H1 (cell line): ENCODE measurements at regions not wholly inside any gene's neighbourhood (a gene's known extent, or its start where the extent isn't known, plus 50 kb on each side); places are given as distances from the start of the nearest gene placed in this dataset.

Source experiments
- CTCF ChIA-PET: fragments of 300-600 bp; sonication (Branson Sonifier 250); formaldehyde crosslinking; loops from one replicate; lab custom pipeline; 2021; ENCODE audit not compliant: partially characterized antibody; lab: Charles Lee
- POLR2A ChIA-PET: fragments of 300-600 bp; sonication (Branson Sonifier 250); formaldehyde crosslinking; loops from one replicate; lab custom pipeline; 2021; ENCODE audit warnings: inconsistent platforms; ENCODE audit not compliant: partially characterized antibody; lab: Charles Lee
- DNase-seq, 2 experiments: peaks; one replicate each; pipeline versions ENCODE4 v3.0.0 to v3.0.0-alpha.2; 2010 to 2022; ENCODE audit warnings: low spot score in 2 of 2, low read depth in 1 of 2, mixed read lengths in 1 of 2
- FAIRE-seq: peaks from 2 replicates; lab custom pipeline; 2011; peaks lifted over from hg19 to GRCh38; lab: Jason Lieb, UNC
- H2AFZ ChIP-seq: 2 replicates; pipeline ENCODE4 v1.8.1; 2012; ENCODE audit warnings: low read length, inconsistent platforms
- H2AK5ac ChIP-seq: 2 replicates; pipeline ENCODE4 v1.6.1; 2013; ENCODE audit warnings: low read depth, low read length
- H2BK120ac ChIP-seq: replicated peaks from 2 replicates; pipeline ENCODE3; 2013; ENCODE audit warnings: low read depth, low read length, inconsistent platforms
- H2BK12ac ChIP-seq: 2 replicates; pipeline ENCODE4 v1.6.1; 2013; ENCODE audit warnings: low read depth, low read length
- H2BK15ac ChIP-seq: 2 replicates; pipeline ENCODE4 v1.6.1; 2013; ENCODE audit warnings: low read length
- H2BK20ac ChIP-seq: 2 replicates; pipeline ENCODE4 v1.6.1; 2013; ENCODE audit warnings: low read length
- H2BK5ac ChIP-seq: 2 replicates; pipeline ENCODE4 v1.6.1; 2013; ENCODE audit warnings: low read depth, low read length
- H3K14ac ChIP-seq: 2 replicates; pipeline ENCODE4 v1.6.1; 2013; ENCODE audit warnings: inconsistent platforms; ENCODE audit not compliant: insufficient read length
- H3K18ac ChIP-seq: 2 replicates; pipeline ENCODE4 v1.6.1; 2013; ENCODE audit warnings: low read length; ENCODE audit errors: extremely low read depth
- H3K23ac ChIP-seq: 2 replicates; pipeline ENCODE4 v1.6.1; 2013; ENCODE audit warnings: inconsistent platforms; ENCODE audit not compliant: insufficient read length
- H3K23me2 ChIP-seq: 2 replicates; pipeline ENCODE4 v1.6.1; 2013; ENCODE audit warnings: low read depth, low read length
- H3K27ac ChIP-seq: 2 replicates; pipeline ENCODE4 v1.6.1; 2011; ENCODE audit warnings: low read depth, low read length, inconsistent platforms
- H3K27me3 ChIP-seq, 4 experiments: replicated peaks in 1 of 4; 1 replicate in 1 of 4; 2 replicates in 3 of 4; pipeline versions ENCODE4 v1.6.1 to v1.8.1; 2011 to 2013; ENCODE audit warnings: low read length in 3 of 4, mild to moderate bottlenecking in 3 of 4, inconsistent platforms in 2 of 4, mixed read lengths in 2 of 4, moderate library complexity in 1 of 4; ENCODE audit not compliant: control insufficient read depth in 3 of 4, insufficient read depth in 3 of 4; ENCODE audit errors: extremely low read depth in 1 of 4
- H3K36me3 ChIP-seq, 4 experiments: 2 replicates each; pipeline versions ENCODE4 v1.6.1 to v1.8.1; 2011 to 2013; ENCODE audit warnings: mild to moderate bottlenecking in 4 of 4, low read length in 3 of 4, moderate library complexity in 2 of 4, control low read depth in 1 of 4, inconsistent platforms in 1 of 4; ENCODE audit not compliant: insufficient read depth in 4 of 4, control insufficient read depth in 2 of 4
- H3K4ac ChIP-seq: replicated peaks from 2 replicates; pipeline ENCODE3; 2013; ENCODE audit warnings: low read length, low read depth, mixed read lengths, inconsistent platforms; ENCODE audit not compliant: insufficient read length
- H3K4me1 ChIP-seq, 4 experiments: replicated peaks in 1 of 4; 1 replicate in 1 of 4; 2 replicates in 3 of 4; pipeline versions ENCODE4 v1.6.1 to v1.8.1; 2011 to 2013; ENCODE audit warnings: low read length in 3 of 4, inconsistent platforms in 2 of 4, mixed read lengths in 1 of 4; ENCODE audit not compliant: insufficient read depth in 4 of 4, control insufficient read depth in 3 of 4
- H3K4me2 ChIP-seq, 2 experiments: 2 replicates each; pipeline versions ENCODE4 v1.6.1 to v1.8.1; 2011 to 2013; ENCODE audit warnings: low read depth in 2 of 2, low read length in 2 of 2, control low read depth in 1 of 2, inconsistent platforms in 1 of 2, mild to moderate bottlenecking in 1 of 2; ENCODE audit not compliant: insufficient read depth in 1 of 2
- H3K4me3 ChIP-seq, 4 experiments: fragments of 200-600, 300-600 bp in 1 of 4; sonication (generic), shearing (Covaris generic), sonication (Bioruptor Twin) in 1 of 4; 2 replicates each; pipeline versions ENCODE4 v1.5.1 to v1.8.1; 2011 to 2016; ENCODE audit warnings: low read length in 4 of 4, low read depth in 3 of 4, control low read depth in 2 of 4, inconsistent platforms in 2 of 4, mild to moderate bottlenecking in 2 of 4, mixed read lengths in 1 of 4, moderate library complexity in 1 of 4; ENCODE audit not compliant: insufficient read depth in 2 of 4; ENCODE audit errors: extremely low read depth in 1 of 4
- H3K56ac ChIP-seq: replicated peaks from 2 replicates; pipeline ENCODE3; 2013; ENCODE audit warnings: low read depth, mild to moderate bottlenecking, mixed read lengths, low read length, inconsistent platforms; ENCODE audit not compliant: insufficient read length
- H3K79me1 ChIP-seq: 2 replicates; pipeline ENCODE4 v1.6.1; 2013; ENCODE audit warnings: low read depth, low read length, control low read depth
- H3K79me2 ChIP-seq, 2 experiments: 2 replicates each; pipeline versions ENCODE4 v1.6.1 to v1.8.1; 2012 to 2013; ENCODE audit warnings: low read length in 2 of 2, mild to moderate bottlenecking in 2 of 2, inconsistent platforms in 1 of 2; ENCODE audit not compliant: insufficient read depth in 2 of 2, control insufficient read depth in 1 of 2
- H3K9ac ChIP-seq, 4 experiments: replicated peaks in 1 of 4; 1 replicate in 1 of 4; 2 replicates in 3 of 4; pipeline versions ENCODE4 v1.6.1 to v1.8.1; 2011 to 2013; ENCODE audit warnings: low read depth in 3 of 4, low read length in 3 of 4, control low read depth in 2 of 4, mild to moderate bottlenecking in 2 of 4, moderate library complexity in 2 of 4, inconsistent platforms in 1 of 4; ENCODE audit errors: extremely low read depth in 1 of 4
- H3K9me3 ChIP-seq, 2 experiments: 2 replicates each; pipeline versions ENCODE4 v1.6.1 to v1.8.1; 2012 to 2013; ENCODE audit warnings: mild to moderate bottlenecking in 2 of 2, moderate library complexity in 2 of 2, control low read depth in 1 of 2, inconsistent platforms in 1 of 2, low read depth in 1 of 2, low read length in 1 of 2, mixed read lengths in 1 of 2; ENCODE audit not compliant: insufficient read depth in 2 of 2
- H4K20me1 ChIP-seq, 2 experiments: replicated peaks in 1 of 2; 2 replicates each; pipeline versions ENCODE3 to v1.8.1; 2011 to 2013; ENCODE audit warnings: inconsistent platforms in 2 of 2, low read length in 2 of 2, mild to moderate bottlenecking in 1 of 2; ENCODE audit not compliant: insufficient read depth in 2 of 2, control insufficient read depth in 1 of 2
- H4K5ac ChIP-seq: 2 replicates; pipeline ENCODE4 v1.6.1; 2013; ENCODE audit warnings: low read length, low read depth, mixed read lengths, inconsistent platforms; ENCODE audit not compliant: insufficient read length
- H4K8ac ChIP-seq: 2 replicates; pipeline ENCODE4 v1.8.0; 2013; ENCODE audit warnings: mild to moderate bottlenecking, moderate library complexity, low read length, inconsistent platforms; ENCODE audit not compliant: insufficient read depth; ENCODE audit errors: extremely low read depth
- H4K91ac ChIP-seq: replicated peaks from 2 replicates; pipeline ENCODE3; 2013; ENCODE audit warnings: low read length, mixed read lengths, inconsistent platforms; ENCODE audit not compliant: insufficient read length
- BACH1 ChIP-seq: IDR thresholded peaks from 2 replicates; pipeline ENCODE4 v1.6.1; 2012; ENCODE audit warnings: low read length, improper control_type of control experiment
- CREB1 ChIP-seq: IDR thresholded peaks from 2 replicates; pipeline ENCODE4 v1.6.1; 2012; ENCODE audit warnings: inconsistent platforms
- EGR1 ChIP-seq: IDR thresholded peaks from 2 replicates; pipeline ENCODE4 v1.6.1; 2011; ENCODE audit warnings: low read depth, low read length, borderline replicate concordance
- FOSL1 ChIP-seq: IDR thresholded peaks from 2 replicates; pipeline ENCODE4 v1.6.1; 2011; ENCODE audit warnings: mild to moderate bottlenecking, low read depth, low read length, moderate library complexity; ENCODE audit not compliant: insufficient read depth
- NANOG ChIP-seq: IDR thresholded peaks from 2 replicates; pipeline ENCODE4 v1.6.1; 2011; ENCODE audit warnings: low read length, low read depth, mild to moderate bottlenecking, inconsistent platforms; ENCODE audit not compliant: insufficient read depth, poor library complexity, severe bottlenecking
- RBBP5 ChIP-seq: IDR thresholded peaks from 2 replicates; pipeline ENCODE4 v1.7.1; 2012; ENCODE audit warnings: low read depth, mild to moderate bottlenecking, inconsistent platforms, low read length, moderate library complexity, borderline replicate concordance
- RNF2 ChIP-seq: fragments of 200-900, 300-1000 bp; sonication (generic); IDR thresholded peaks from 2 replicates; pipeline ENCODE4 v1.7.1; 2016; ENCODE audit warnings: borderline replicate concordance, low read depth, mild to moderate bottlenecking, antibody characterized with exemption, low read length; ENCODE audit not compliant: poor library complexity, severe bottlenecking; ENCODE audit errors: missing control alignments
- SP4 ChIP-seq: IDR thresholded peaks from 2 replicates; pipeline ENCODE4 v1.6.1; 2012; ENCODE audit warnings: low read length, inconsistent platforms
- SRF ChIP-seq: IDR thresholded peaks from 2 replicates; pipeline ENCODE4 v1.6.1; 2011; ENCODE audit warnings: mild to moderate bottlenecking, low read depth, low read length, moderate library complexity
- TCF12 ChIP-seq: IDR thresholded peaks from 2 replicates; pipeline ENCODE4 v1.6.1; 2011; ENCODE audit warnings: low read depth, mild to moderate bottlenecking, low read length
- ZNF274 ChIP-seq: IDR thresholded peaks from 2 replicates; pipeline ENCODE4 v1.7.0; 2012; ENCODE audit warnings: low read length, borderline replicate concordance; ENCODE audit errors: extremely low read depth
- WGBS, 2 experiments: shearing (Covaris generic) in 1 of 2; methylation state at CpG; one replicate each; pipeline versions ENCODE4 v1.1.6 to v1.1.7; 2013 to 2015; ENCODE audit warnings: low lambda C conversion rate in 2 of 2, mixed read lengths in 2 of 2, inconsistent platforms in 1 of 2, low coverage in 1 of 2, missing lambda C conversion rate in 1 of 2; ENCODE audit not compliant: insufficient replicate concordance in 2 of 2, insufficient coverage in 1 of 2, insufficient read length in 1 of 2; ENCODE audit errors: extremely low coverage in 1 of 2, missing lambda C conversion rate in 1 of 2; 5-methylcytosine and 5-hydroxymethylcytosine counted together
- TF ChIP-seq, protein P1 (sequence below): IDR thresholded peaks from 2 replicates; pipeline ENCODE4 v1.6.1; 2011; ENCODE audit warnings: low read length, improper control_type of control experiment
- TF ChIP-seq, protein P2 (sequence below): IDR thresholded peaks from 2 replicates; pipeline ENCODE4 v1.6.1; 2011; ENCODE audit warnings: low read depth, mild to moderate bottlenecking, low read length; ENCODE audit not compliant: insufficient read depth

DNA sequence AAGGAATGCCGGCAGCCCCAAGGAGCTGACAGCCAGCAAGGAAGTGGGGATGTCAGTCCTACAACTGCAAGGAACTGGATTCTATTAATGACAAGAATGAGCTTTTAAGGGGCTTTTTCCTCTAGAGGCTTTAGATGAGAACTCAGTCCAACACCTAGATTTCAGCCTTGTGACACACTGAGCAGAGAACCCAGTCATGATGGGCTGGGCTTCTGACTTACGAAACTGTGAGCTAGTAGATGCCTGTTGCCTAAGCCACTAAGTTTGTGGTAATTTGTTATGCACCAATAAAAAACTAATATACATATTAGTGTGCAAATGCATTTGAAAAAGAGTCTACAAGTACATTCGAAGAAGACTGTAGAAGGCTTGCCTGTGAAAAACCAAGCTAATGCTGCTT is 263.3 kb downstream of the SOX4 start:
- ChIA-PET CTCF (interaction anchor here (0.6 to 1.4 kb wide), 3 partner anchors 9 to 101 kb away, joined by 4 to 5 read pairs (median 4); no protein-coding TSS in a partner anchor), POLR2A (interaction anchor here (1.2 kb wide), 2 partner anchors 45 to 262 kb away, joined by 3 to 4 read pairs; no protein-coding TSS in a partner anchor)
- Histone ChIP-seq H4K20me1 (peaks cover 0 to 4% of the 10 kb centered on the region in 2 experiments), H3K4ac (no peak overlapping the region), H3K9ac (no peak overlapping the region), H2AK5ac (no peak overlapping the region), H4K8ac (no peak overlapping the region), H3K36me3 (peaks cover 0 to 2% (median 0%) of the 10 kb centered on the region in 4 experiments; a peak in 1 of 8 replicates), H2BK5ac (no peak overlapping the region), H3K4me2 (no peak overlapping the region), H3K56ac (no peak overlapping the region), H2BK15ac (no peak overlapping the region), H3K23me2 (no peaks in the 10 kb centered on the region), H3K27ac (no peak overlapping the region), H3K79me1 (peaks cover 3% of the 10 kb centered on the region; the same call in 1 of the 2 replicates), H3K9me3 (no peaks in the 10 kb centered on the region), H3K23ac (no peak overlapping the region), H3K79me2 (peaks cover 0 to 73% of the 10 kb centered on the region in 2 experiments; a peak in 3 of 4 replicates), H3K4me3 (no peak overlapping the region), H4K91ac (no peak overlapping the region), H3K4me1 (no peaks in the 10 kb centered on the region), H3K27me3 (no peaks in the 10 kb centered on the region), H3K18ac (no peak overlapping the region), H2BK120ac (no peak overlapping the region), H4K5ac (no peak overlapping the region), H2AFZ (no peak overlapping the region), H3K14ac (no peak overlapping the region), H2BK12ac (no peak overlapping the region), H2BK20ac (no peak overlapping the region)
- WGBS, 2 experiments = 91% methylated on average over 3 of the region's 3 CpGs; no CpG with 5 or more reads in 1 of the 2 experiments
- FAIRE-seq (no peak), DNase-seq (no peak)
- TF ChIP-seq RBBP5 (no peak), RNF2 (no peak), EGR1 (no peak), NANOG (no peak), SRF (no peak), CREB1 (no peak), SP4 (no peak), TCF12 (no peak), FOSL1 (no peak), ZNF274 (no peak), BACH1 (no peak)
- TF ChIP-seq, protein P1, sequence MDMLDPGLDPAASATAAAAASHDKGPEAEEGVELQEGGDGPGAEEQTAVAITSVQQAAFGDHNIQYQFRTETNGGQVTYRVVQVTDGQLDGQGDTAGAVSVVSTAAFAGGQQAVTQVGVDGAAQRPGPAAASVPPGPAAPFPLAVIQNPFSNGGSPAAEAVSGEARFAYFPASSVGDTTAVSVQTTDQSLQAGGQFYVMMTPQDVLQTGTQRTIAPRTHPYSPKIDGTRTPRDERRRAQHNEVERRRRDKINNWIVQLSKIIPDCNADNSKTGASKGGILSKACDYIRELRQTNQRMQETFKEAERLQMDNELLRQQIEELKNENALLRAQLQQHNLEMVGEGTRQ = no peak
- TF ChIP-seq, protein P2, sequence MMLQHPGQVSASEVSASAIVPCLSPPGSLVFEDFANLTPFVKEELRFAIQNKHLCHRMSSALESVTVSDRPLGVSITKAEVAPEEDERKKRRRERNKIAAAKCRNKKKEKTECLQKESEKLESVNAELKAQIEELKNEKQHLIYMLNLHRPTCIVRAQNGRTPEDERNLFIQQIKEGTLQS = no peak
